ENCODE measurements at regions not wholly inside any gene's neighbourhood (a gene's known extent, or its start where the extent isn't known, plus 50 kb on each side); places are given as distances from the start of the nearest gene placed in this dataset.
A peak's percentile ranks its signal among the peaks of the same experiment; 100 is the strongest.

DNA sequence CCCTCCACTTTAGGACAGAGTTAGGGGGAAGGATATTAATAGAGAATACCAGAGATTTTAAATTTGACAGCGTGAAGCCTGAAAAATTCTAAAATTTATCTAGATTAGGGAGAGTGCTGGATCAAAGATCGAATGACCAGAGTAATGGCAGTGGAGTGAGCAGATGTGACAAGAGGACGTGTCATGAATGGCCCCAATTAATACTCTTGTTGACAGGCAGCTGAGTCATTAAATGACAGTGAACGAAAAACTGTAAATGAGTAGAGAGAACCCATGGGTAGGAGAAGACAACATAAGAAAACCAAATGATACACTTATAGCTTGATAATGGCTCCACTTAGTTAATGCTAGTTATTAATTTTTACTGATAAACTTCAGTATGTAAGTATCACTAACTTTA is 73.9 kb upstream of the PLEKHA5 start:
- TF ChIP-seq, protein P1, sequence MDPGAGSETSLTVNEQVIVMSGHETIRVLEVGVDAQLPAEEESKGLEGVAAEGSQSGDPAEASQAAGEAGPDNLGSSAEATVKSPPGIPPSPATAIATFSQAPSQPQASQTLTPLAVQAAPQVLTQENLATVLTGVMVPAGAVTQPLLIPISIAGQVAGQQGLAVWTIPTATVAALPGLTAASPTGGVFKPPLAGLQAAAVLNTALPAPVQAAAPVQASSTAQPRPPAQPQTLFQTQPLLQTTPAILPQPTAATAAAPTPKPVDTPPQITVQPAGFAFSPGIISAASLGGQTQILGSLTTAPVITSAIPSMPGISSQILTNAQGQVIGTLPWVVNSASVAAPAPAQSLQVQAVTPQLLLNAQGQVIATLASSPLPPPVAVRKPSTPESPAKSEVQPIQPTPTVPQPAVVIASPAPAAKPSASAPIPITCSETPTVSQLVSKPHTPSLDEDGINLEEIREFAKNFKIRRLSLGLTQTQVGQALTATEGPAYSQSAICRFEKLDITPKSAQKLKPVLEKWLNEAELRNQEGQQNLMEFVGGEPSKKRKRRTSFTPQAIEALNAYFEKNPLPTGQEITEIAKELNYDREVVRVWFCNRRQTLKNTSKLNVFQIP (CRISPR knock-in tag; IDR thresholded peaks at IDR 0.05; ENCODE audit: borderline replicate concordance, low read depth): no peak
- TF ChIP-seq ZFP3 (CRISPR knock-in tag; IDR thresholded peaks at IDR 0.05) (no peak), OSR1 (CRISPR knock-in tag; IDR thresholded peaks at IDR 0.05) (no peak), CSDC2 (CRISPR knock-in tag; IDR thresholded peaks at IDR 0.05) (no peak), PPARA (CRISPR knock-in tag; IDR thresholded peaks at IDR 0.05; ENCODE audit: borderline replicate concordance) (no peak), CREB5 (CRISPR knock-in tag; IDR thresholded peaks at IDR 0.05; ENCODE audit: low read depth) (no peak), ARNTL (CRISPR knock-in tag; IDR thresholded peaks at IDR 0.05; ENCODE audit: borderline replicate concordance, low read depth) (no peak), ZFP30 (CRISPR knock-in tag; IDR thresholded peaks at IDR 0.05) (no peak), TOX (CRISPR knock-in tag; IDR thresholded peaks at IDR 0.05; ENCODE audit: borderline replicate concordance) (no peak), ESRRG (CRISPR knock-in tag; IDR thresholded peaks at IDR 0.05) (no peak), BACH2 (CRISPR knock-in tag; IDR thresholded peaks at IDR 0.05; ENCODE audit: borderline replicate concordance) (no peak), RARB (CRISPR knock-in tag; IDR thresholded peaks at IDR 0.05) (no peak), ZC3H10 (CRISPR knock-in tag; IDR thresholded peaks at IDR 0.05) (no peak), ZNF8 (CRISPR knock-in tag; IDR thresholded peaks at IDR 0.05) (no peak), ISL1 (CRISPR knock-in tag; IDR thresholded peaks at IDR 0.05) (no peak)
- ATAC-seq: no peak

GRCh38 chr12:19058235-19059021 is 71.1 kb upstream of the PLEKHA5 start:
- peak; percentile 78 for ATAC-seq
- peak; percentile 91 for TF ChIP-seq ISL1 (CRISPR knock-in tag; IDR thresholded peaks at IDR 0.05)
- no peak for TF ChIP-seq SNAI2 (CRISPR knock-in tag; IDR thresholded peaks at IDR 0.05)
- TF ChIP-seq ESRRG (CRISPR knock-in tag; IDR thresholded peaks at IDR 0.05): no peak
- TF ChIP-seq ZNF70 (CRISPR knock-in tag; IDR thresholded peaks at IDR 0.05): no peak
- no peak for TF ChIP-seq ZC3H10 (CRISPR knock-in tag; IDR thresholded peaks at IDR 0.05)
- peak; percentile 40; the same call in 1 of the 2 replicates for TF ChIP-seq TCF4 (CRISPR knock-in tag; IDR thresholded peaks at IDR 0.05; ENCODE audit: borderline replicate concordance)
- TF ChIP-seq PPARA (CRISPR knock-in tag; IDR thresholded peaks at IDR 0.05; ENCODE audit: borderline replicate concordance): no peak
- no peak for TF ChIP-seq CSDC2 (CRISPR knock-in tag; IDR thresholded peaks at IDR 0.05)
- TF ChIP-seq CSRNP3 (CRISPR knock-in tag; IDR thresholded peaks at IDR 0.05): no peak
- no peak for TF ChIP-seq ZFP3 (CRISPR knock-in tag; IDR thresholded peaks at IDR 0.05)
- no peak for TF ChIP-seq RARB (CRISPR knock-in tag; IDR thresholded peaks at IDR 0.05)
- no peak for TF ChIP-seq GLIS3 (CRISPR knock-in tag; IDR thresholded peaks at IDR 0.05)
- no peak for TF ChIP-seq ZNF8 (CRISPR knock-in tag; IDR thresholded peaks at IDR 0.05)
- peak; percentile 58; the same call in 1 of the 2 replicates for TF ChIP-seq TOX (CRISPR knock-in tag; IDR thresholded peaks at IDR 0.05; ENCODE audit: borderline replicate concordance)
- TF ChIP-seq ZFP30 (CRISPR knock-in tag; IDR thresholded peaks at IDR 0.05): no peak

GRCh38 chr12:19064713-19065112 is 64.8 kb upstream of the PLEKHA5 start:
- TF ChIP-seq GLIS3 (CRISPR knock-in tag; IDR thresholded peaks at IDR 0.05) (no peak), ZNF70 (CRISPR knock-in tag; IDR thresholded peaks at IDR 0.05) (no peak), TCF4 (CRISPR knock-in tag; IDR thresholded peaks at IDR 0.05; ENCODE audit: borderline replicate concordance) (no peak), ZNF565 (CRISPR knock-in tag; conservative IDR thresholded peaks at IDR 0.05; ENCODE audit: low read depth) (no peak), CSRNP3 (CRISPR knock-in tag; IDR thresholded peaks at IDR 0.05) (no peak), TOX (CRISPR knock-in tag; IDR thresholded peaks at IDR 0.05; ENCODE audit: borderline replicate concordance) (no peak), PPARA (CRISPR knock-in tag; IDR thresholded peaks at IDR 0.05; ENCODE audit: borderline replicate concordance) (no peak), ZFP30 (CRISPR knock-in tag; IDR thresholded peaks at IDR 0.05) (no peak), CSDC2 (CRISPR knock-in tag; IDR thresholded peaks at IDR 0.05) (no peak), SNAI2 (CRISPR knock-in tag; IDR thresholded peaks at IDR 0.05) (no peak), RARB (CRISPR knock-in tag; IDR thresholded peaks at IDR 0.05) (no peak), BACH2 (CRISPR knock-in tag; IDR thresholded peaks at IDR 0.05; ENCODE audit: borderline replicate concordance) (no peak), ZC3H10 (CRISPR knock-in tag; IDR thresholded peaks at IDR 0.05) (no peak), TSHZ2 (CRISPR knock-in tag; IDR thresholded peaks at IDR 0.05) (no peak), ARNTL (CRISPR knock-in tag; IDR thresholded peaks at IDR 0.05; ENCODE audit: borderline replicate concordance, low read depth) (no peak), ISL1 (CRISPR knock-in tag; IDR thresholded peaks at IDR 0.05) (no peak), ZFP3 (CRISPR knock-in tag; IDR thresholded peaks at IDR 0.05) (no peak), OSR1 (CRISPR knock-in tag; IDR thresholded peaks at IDR 0.05) (no peak)
- TF ChIP-seq, protein P1 (CRISPR knock-in tag; IDR thresholded peaks at IDR 0.05; ENCODE audit: borderline replicate concordance, low read depth): no peak
- ATAC-seq: no peak
